Activated naive CD4-positive, alpha-beta T cell treated with anti-CD3 and anti-CD28 coated beads, Interleukin-2, amount 50 U/mL, for 72 hours (primary cell): ENCODE measurements at regions not wholly inside any gene's neighbourhood (a gene's known extent, or its start where the extent isn't known, plus 50 kb on each side); places are given as distances from the start of the nearest gene placed in this dataset.
"Not testable (repeated sequence)": the region's sequence is repeated elsewhere in the genome, so short reads cannot be mapped to it uniquely, and the experiment has no call there.

Source experiments
- ATAC-seq, 2 donors: fragments of 150-1000 bp; cut with Tn5 transposase; 2 replicates each; pipeline ENCODE4 v1.10.0; 2021; ENCODE audit warnings: mild to moderate bottlenecking in 2 of 2, moderate library complexity in 2 of 2
- DNase-seq, 2 donors: peaks; one replicate each; pipeline ENCODE4 v3.0.0; 2021 to 2022; ENCODE audit warnings: low spot score in 2 of 2
- H3K27ac Mint-ChIP-seq, 2 donors: one replicate each; pipeline ENCODE4 v1.8.0; 2022; ENCODE audit warnings: mild to moderate bottlenecking in 2 of 2, mixed read lengths in 2 of 2
- H3K36me3 Mint-ChIP-seq, 2 donors: one replicate each; pipeline ENCODE4 v1.8.0; 2022; ENCODE audit warnings: mixed read lengths in 2 of 2
- H3K9me3 Mint-ChIP-seq, 2 donors: one replicate each; pipeline ENCODE4 v1.8.0; 2022; ENCODE audit warnings: mixed read lengths in 2 of 2

- Mint-ChIP-seq H3K9me3 (no peaks in the 10 kb centered on the region), H3K27ac (no peak overlapping the region), H3K36me3 (no peaks in the 10 kb centered on the region)
- DNase-seq, result no peak
- ATAC-seq, result no peak
Observed at GRCh38 chr4:151573474-151573873, 164.5 kb downstream of the FHIP1A start.

GRCh38 chr4:151573945-151574344 lies 165.0 kb downstream of the FHIP1A start:
- ATAC-seq, result no peak
- Mint-ChIP-seq H3K36me3 (no peaks in the 10 kb centered on the region), H3K9me3 (no peaks in the 10 kb centered on the region), H3K27ac (no peak overlapping the region)
- DNase-seq, result no peak

DNA sequence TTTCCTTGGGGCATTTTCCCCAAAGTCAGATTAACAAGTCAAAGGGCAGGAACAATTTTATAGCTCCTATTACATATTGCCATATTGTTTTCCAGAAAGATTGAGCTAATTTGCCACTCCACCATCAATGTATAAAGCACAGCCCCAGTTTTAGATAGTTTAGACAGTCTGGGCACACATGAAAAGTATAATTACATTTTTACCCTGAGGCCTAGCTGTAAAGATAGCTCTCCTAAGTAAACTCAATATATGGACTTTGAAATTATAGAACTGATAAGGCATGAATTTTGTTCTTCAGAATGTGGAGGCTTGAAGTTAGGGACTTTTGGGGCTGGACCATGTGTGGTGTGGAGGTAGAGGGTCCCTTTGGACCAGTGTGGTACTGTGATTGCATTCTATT lies 166.0 kb downstream of the FHIP1A start:
- H3K36me3 Mint-ChIP-seq, result no peaks in the 10 kb centered on the region
- H3K27ac Mint-ChIP-seq, result no peak overlapping the region
- DNase-seq (no peak), ATAC-seq (no peak)
- no peaks in the 10 kb centered on the region for H3K9me3 Mint-ChIP-seq

DNA sequence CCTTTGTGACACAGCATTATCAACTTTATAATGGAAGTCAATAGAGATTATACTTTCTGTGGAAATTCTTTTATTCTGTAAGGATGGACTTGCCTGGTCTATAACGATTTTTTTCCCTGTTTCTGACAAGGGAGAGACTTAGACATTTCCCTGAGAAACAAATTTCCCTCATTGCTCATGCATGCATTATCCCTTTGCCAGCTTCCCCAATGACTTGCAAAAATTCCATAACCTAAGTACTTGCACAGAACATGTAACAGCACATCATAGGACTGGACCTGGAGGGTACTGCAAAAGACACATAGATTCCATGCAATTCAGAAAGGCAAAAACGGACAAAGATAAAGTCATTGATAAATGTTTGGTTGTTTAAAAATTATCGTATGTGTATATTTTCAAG lies 166.7 kb downstream of the FHIP1A start:
- DNase-seq (no peak), ATAC-seq (no peak)
- Mint-ChIP-seq H3K27ac (no peak overlapping the region), H3K9me3 (no peaks in the 10 kb centered on the region), H3K36me3 (no peaks in the 10 kb centered on the region)

- no peak overlapping the region for H3K27ac Mint-ChIP-seq
- H3K9me3 Mint-ChIP-seq, result no peaks in the 10 kb centered on the region
- DNase-seq (no peak), ATAC-seq (no peak)
- H3K36me3 Mint-ChIP-seq, result no peaks in the 10 kb centered on the region
Observed at GRCh38 chr4:151576627-151577026, 167.7 kb downstream of the FHIP1A start.

- ATAC-seq, result no peak
- Mint-ChIP-seq H3K36me3 (no peaks in the 10 kb centered on the region), H3K9me3 (no peaks in the 10 kb centered on the region), H3K27ac (no peak overlapping the region)
- no peak for DNase-seq
Observed at GRCh38 chr4:151581570-151581969, 172.6 kb downstream of the FHIP1A start.

DNA sequence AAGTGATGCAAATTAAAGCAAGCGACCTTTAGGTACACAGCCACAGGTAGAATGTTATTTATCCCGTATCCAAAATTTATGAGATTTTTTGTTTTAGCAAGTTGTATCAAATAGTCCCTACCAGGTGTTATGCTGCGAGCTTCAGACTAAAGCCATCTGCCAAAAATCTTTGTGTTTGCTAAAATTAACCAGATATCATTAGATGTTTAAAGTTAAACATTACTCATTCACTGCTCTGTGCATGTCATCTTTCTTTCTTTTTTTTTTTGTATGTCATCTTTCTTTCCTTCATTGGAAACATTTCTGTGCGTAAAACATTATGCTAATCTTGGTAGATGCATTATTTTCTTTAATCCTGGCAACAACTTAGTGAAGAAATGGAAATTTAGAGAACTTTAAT lies 173.1 kb downstream of the FHIP1A start:
- H3K36me3 Mint-ChIP-seq, result no peaks in the 10 kb centered on the region
- H3K9me3 Mint-ChIP-seq, result no peaks in the 10 kb centered on the region
- DNase-seq (no peak), ATAC-seq (no peak)
- H3K27ac Mint-ChIP-seq, result no peak overlapping the region

- ATAC-seq (no peak), DNase-seq (no peak)
- Mint-ChIP-seq H3K27ac (no peak overlapping the region), H3K9me3 (no peaks in the 10 kb centered on the region), H3K36me3 (no peaks in the 10 kb centered on the region)
Observed at GRCh38 chr4:151583157-151583914, 174.4 kb downstream of the FHIP1A start.

DNA sequence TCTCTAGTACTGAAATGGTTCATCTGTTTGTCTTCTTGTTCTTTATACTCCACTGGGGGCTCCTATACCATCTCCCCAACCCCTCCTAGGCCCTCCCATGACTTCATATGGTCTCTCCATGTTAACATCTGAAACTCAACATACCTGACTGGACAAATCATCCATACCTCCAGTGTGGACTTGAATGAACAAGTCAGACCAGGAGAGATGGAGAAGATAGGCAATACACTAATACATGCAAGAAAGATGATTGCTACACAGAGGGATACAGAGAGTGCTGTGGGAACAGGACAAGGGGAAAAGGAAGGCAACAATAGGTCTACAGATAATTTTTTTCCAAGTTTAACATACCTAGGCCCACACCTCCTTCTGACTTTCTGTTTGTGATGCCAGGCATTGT lies 175.1 kb downstream of the FHIP1A start:
- Mint-ChIP-seq H3K9me3 (no peaks in the 10 kb centered on the region), H3K27ac (no peak overlapping the region), H3K36me3 (no peaks in the 10 kb centered on the region)
- DNase-seq, result no peak
- no peak for ATAC-seq

DNA sequence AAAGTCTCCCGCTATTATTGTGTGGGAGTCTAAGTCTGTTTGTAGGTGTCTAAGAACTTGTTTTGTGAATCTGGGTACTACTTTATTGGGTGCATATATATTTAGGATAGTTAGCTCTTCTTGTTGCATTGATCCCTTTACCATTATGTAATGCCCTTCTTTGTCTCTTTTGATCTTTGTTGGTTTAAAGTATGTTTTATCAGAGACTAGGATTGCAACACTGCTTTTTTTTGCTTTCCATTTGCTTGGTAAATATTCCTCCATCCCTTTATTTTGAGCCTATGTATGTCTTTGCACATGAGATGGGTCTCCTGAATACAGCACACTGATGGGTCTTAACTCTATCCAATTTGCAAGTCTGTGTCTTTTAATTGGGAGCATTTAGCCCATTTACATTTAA lies 165.2 kb downstream of the GATB start:
- DNase-seq, ATAC-seq, H3K27ac Mint-ChIP-seq, H3K9me3 Mint-ChIP-seq, H3K36me3 Mint-ChIP-seq: not testable (repeated sequence)

- not testable (repeated sequence) for H3K27ac Mint-ChIP-seq, DNase-seq, H3K36me3 Mint-ChIP-seq, H3K9me3 Mint-ChIP-seq, ATAC-seq
Observed at GRCh38 chr4:151597691-151598090, 163.1 kb downstream of the GATB start.

DNA sequence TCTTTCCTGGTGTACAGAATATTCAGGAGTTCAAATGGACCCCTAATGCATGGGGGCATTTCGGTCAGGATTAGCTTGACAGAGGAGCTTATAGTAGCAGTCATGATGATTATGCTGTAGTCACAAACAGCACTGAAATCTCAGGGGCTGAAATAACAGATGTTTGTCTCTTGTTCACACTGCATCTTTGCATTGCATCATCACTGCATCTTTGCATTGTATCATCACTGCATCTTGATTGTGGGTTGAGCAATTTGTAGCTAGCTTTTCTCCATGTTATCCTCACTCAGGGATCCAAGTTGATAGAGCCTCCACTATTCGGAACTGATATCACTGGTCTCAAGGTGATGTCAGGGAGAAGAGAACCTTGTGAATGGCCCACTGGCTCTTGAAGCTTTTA lies 160.9 kb downstream of the GATB start:
- DNase-seq (no peak), ATAC-seq (no peak)
- Mint-ChIP-seq H3K9me3 (no peaks in the 10 kb centered on the region), H3K27ac (no peak overlapping the region), H3K36me3 (no peaks in the 10 kb centered on the region)

DNA sequence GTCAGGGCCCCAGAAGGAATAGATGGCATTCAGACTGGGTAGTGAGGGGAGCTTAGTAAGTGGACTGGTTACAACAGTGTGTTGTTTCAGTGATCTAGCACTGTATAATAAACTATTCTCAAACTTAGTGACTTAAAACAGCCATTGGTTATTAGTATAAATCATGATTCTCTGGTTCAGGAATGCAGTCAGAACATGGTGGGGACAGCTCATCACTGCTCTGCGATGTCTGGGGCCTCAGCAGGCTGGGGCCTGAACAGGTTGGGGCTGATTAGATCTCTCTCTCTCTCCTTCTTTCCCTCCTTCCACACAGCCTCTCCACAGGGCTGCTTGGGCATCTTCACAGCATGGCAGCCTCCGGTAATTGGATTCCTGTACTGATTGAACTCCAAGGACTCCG lies 160.4 kb downstream of the GATB start:
- Mint-ChIP-seq H3K9me3 (no peaks in the 10 kb centered on the region), H3K27ac (no peak overlapping the region), H3K36me3 (no peaks in the 10 kb centered on the region)
- DNase-seq (no peak), ATAC-seq (no peak)

DNA sequence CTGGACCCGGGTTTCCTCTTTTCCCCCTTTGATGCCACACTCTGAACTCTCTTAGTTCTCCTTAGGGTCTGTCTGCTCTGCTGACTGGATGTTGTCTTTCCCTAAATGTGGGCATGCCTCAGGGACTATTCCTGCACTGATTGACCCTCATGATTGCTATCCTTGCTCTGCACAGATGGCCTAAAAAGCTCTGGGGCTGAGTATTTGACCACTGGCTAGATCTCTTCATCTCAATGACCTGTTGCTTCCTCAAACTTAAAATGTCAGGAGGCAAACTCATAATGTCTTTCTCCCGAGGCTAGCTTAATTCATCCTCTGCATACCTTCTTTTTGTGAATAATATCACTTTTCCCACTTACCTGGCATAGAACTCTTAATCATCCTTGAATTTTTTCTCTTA lies 157.4 kb downstream of the GATB start:
- H3K36me3 Mint-ChIP-seq, result no peaks in the 10 kb centered on the region
- DNase-seq, result no peak
- H3K9me3 Mint-ChIP-seq, result no peaks in the 10 kb centered on the region
- ATAC-seq, result no peak
- no peak overlapping the region for H3K27ac Mint-ChIP-seq

DNA sequence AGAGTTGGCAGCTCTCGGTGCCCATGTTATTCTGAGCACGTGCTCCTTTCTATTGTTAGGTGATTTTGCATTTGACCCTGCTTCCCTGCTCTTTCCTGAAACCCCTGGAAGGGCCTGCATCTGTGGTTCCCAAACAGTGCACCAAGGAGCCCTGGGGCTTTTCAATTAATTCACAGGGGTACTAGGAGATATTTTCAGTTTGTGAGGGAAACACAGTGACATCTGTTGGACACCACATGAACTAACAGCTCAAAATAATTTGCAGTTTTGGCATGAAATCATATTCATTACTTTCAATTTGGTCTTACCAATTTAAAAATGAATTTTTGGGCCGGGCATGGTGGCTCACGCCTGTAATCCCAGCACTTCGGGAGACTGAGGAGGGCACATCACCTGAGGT lies 156.6 kb downstream of the GATB start:
- H3K27ac Mint-ChIP-seq, result no peak overlapping the region
- ATAC-seq (no peak), DNase-seq (no peak)
- no peaks in the 10 kb centered on the region for H3K36me3 Mint-ChIP-seq
- H3K9me3 Mint-ChIP-seq, result no peaks in the 10 kb centered on the region

- DNase-seq (no peak), ATAC-seq (no peak)
- H3K36me3 Mint-ChIP-seq, result no peaks in the 10 kb centered on the region
- no peak overlapping the region for H3K27ac Mint-ChIP-seq
- no peaks in the 10 kb centered on the region for H3K9me3 Mint-ChIP-seq
Observed at GRCh38 chr4:151605215-151605614, 155.6 kb downstream of the GATB start.

- Mint-ChIP-seq H3K27ac (no peak overlapping the region), H3K9me3 (no peaks in the 10 kb centered on the region), H3K36me3 (no peaks in the 10 kb centered on the region)
- ATAC-seq, result no peak
- DNase-seq, result no peak
Observed at GRCh38 chr4:151606061-151606460, 154.7 kb downstream of the GATB start.

GRCh38 chr4:151610229-151610628 lies 150.6 kb downstream of the GATB start:
- no peak overlapping the region for H3K27ac Mint-ChIP-seq
- ATAC-seq (no peak), DNase-seq (no peak)
- no peaks in the 10 kb centered on the region for H3K9me3 Mint-ChIP-seq
- H3K36me3 Mint-ChIP-seq, result no peaks in the 10 kb centered on the region

- Mint-ChIP-seq H3K36me3 (no peaks in the 10 kb centered on the region), H3K27ac (no peak overlapping the region), H3K9me3 (no peaks in the 10 kb centered on the region)
- ATAC-seq (no peak), DNase-seq (no peak)
Observed at GRCh38 chr4:151611960-151612359, 148.8 kb downstream of the GATB start.
